Spleen (tissue), 7 donors: ENCODE measurements at regions not wholly inside any gene's neighbourhood (a gene's known extent, or its start where the extent isn't known, plus 50 kb on each side); places are given as distances from the start of the nearest gene placed in this dataset.

Experiments
- POLR2A ChIP-seq, 3 donors: fragments of 450-650 bp; IDR thresholded peaks; one replicate each; pipeline ENCODE4 v1.5.1; 2017; ENCODE audit warnings: antibody characterized with exemption in 3 of 3, mild to moderate bottlenecking in 1 of 3
- POLR2AphosphoS5 ChIP-seq, 3 donors: sonication (generic); formaldehyde crosslinking; IDR thresholded peaks; one replicate each; pipeline ENCODE4 v1.5.1; 2017; ENCODE audit warnings: antibody characterized with exemption in 3 of 3
- TF ChIP-seq, protein P1 (sequence below), 11 experiments: fragments of 200-600 bp in 7 of 11; fragments of 450-650 bp in 4 of 11; sonication (generic) in 4 of 11; IDR thresholded peaks in 8 of 11; conservative IDR thresholded peaks in 3 of 11; 1 replicate in 7 of 11; 2 replicates in 4 of 11; pipeline versions ENCODE4 v1.4.0 to v1.8.0; 2016 to 2021; ENCODE audit warnings: antibody characterized with exemption in 11 of 11, inconsistent platforms in 4 of 11, mild to moderate bottlenecking in 1 of 11
- donor health status: DM: no; HTN: no; CAD: no; lungs with moderate emphysema.
- donor health status: DM: no; HTN: no; CAD: no.
- donor health status: DM: no; HTN: no; CAD: no.

- TF ChIP-seq, protein P1, sequence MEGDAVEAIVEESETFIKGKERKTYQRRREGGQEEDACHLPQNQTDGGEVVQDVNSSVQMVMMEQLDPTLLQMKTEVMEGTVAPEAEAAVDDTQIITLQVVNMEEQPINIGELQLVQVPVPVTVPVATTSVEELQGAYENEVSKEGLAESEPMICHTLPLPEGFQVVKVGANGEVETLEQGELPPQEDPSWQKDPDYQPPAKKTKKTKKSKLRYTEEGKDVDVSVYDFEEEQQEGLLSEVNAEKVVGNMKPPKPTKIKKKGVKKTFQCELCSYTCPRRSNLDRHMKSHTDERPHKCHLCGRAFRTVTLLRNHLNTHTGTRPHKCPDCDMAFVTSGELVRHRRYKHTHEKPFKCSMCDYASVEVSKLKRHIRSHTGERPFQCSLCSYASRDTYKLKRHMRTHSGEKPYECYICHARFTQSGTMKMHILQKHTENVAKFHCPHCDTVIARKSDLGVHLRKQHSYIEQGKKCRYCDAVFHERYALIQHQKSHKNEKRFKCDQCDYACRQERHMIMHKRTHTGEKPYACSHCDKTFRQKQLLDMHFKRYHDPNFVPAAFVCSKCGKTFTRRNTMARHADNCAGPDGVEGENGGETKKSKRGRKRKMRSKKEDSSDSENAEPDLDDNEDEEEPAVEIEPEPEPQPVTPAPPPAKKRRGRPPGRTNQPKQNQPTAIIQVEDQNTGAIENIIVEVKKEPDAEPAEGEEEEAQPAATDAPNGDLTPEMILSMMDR (IDR thresholded peaks at IDR 0.05 in 8 of 11, conservative IDR thresholded peaks at IDR 0.05 in 3 of 11): no peak
- TF ChIP-seq POLR2AphosphoS5 (IDR thresholded peaks at IDR 0.05) (no peak), POLR2A (IDR thresholded peaks at IDR 0.05) (no peak)
Measured at GRCh38 chr3:24951180-24951579, 456.5 kb upstream of the THRB start.
